AML-193 (cell line): ENCODE measurements at regions not wholly inside any gene's neighbourhood (a gene's known extent, or its start where the extent isn't known, plus 50 kb on each side); places are given as distances from the start of the nearest gene placed in this dataset.
A peak's percentile ranks its signal among the peaks of the same experiment; 100 is the strongest.

Experiments
- DNase-seq, 2 experiments: peaks; one replicate each; lab custom pipeline; 2025; lab: John Stamatoyannopoulos, UW

- DNase-seq = peak; percentile 10 to 14
Observed at GRCh38 chr13:57784633-57785032, 153.1 kb downstream of the PCDH17 start.

GRCh38 chr13:57787058-57787791 is 155.7 kb downstream of the PCDH17 start:
- no peak for DNase-seq

GRCh38 chr13:57799624-57800023 is 168.1 kb downstream of the PCDH17 start:
- DNase-seq = no peak

- DNase-seq = no peak
Observed at GRCh38 chr13:57813651-57814050, 182.1 kb downstream of the PCDH17 start.

GRCh38 chr13:57815600-57815999 is 184.1 kb downstream of the PCDH17 start:
- no peak for DNase-seq

- no peak for DNase-seq
Observed at GRCh38 chr13:57820924-57821323, 189.4 kb downstream of the PCDH17 start.

GRCh38 chr13:57823704-57824103 is 192.2 kb downstream of the PCDH17 start:
- DNase-seq = no peak

- no peak for DNase-seq
Observed at GRCh38 chr13:57824121-57824520, 192.6 kb downstream of the PCDH17 start.

- DNase-seq = no peak
Observed at GRCh38 chr13:57825066-57825465, 193.5 kb downstream of the PCDH17 start.

- no peak for DNase-seq
Observed at GRCh38 chr13:57829496-57829895, 198.0 kb downstream of the PCDH17 start.

GRCh38 chr13:57832187-57832586 is 200.6 kb downstream of the PCDH17 start:
- no peak for DNase-seq

- no peak for DNase-seq
Observed at GRCh38 chr13:57837801-57838200, 206.3 kb downstream of the PCDH17 start.

GRCh38 chr13:57843521-57843920 is 212.0 kb downstream of the PCDH17 start:
- DNase-seq = no peak

- no peak for DNase-seq
Observed at GRCh38 chr13:57846600-57847173, 215.1 kb downstream of the PCDH17 start.

- DNase-seq = no peak
Observed at GRCh38 chr13:57857945-57858344, 226.4 kb downstream of the PCDH17 start.

- peak in 1 of 2 experiments; percentile 10 for DNase-seq
Observed at GRCh38 chr13:57858376-57858775, 226.8 kb downstream of the PCDH17 start.

GRCh38 chr13:57862879-57863278 is 231.3 kb downstream of the PCDH17 start:
- no peak for DNase-seq

- DNase-seq = peak; percentile 77 to 84
Observed at GRCh38 chr13:57865600-57866294, 234.2 kb downstream of the PCDH17 start.

- no peak for DNase-seq
Observed at GRCh38 chr13:57874530-57874929, 243.0 kb downstream of the PCDH17 start.

- no peak for DNase-seq
Observed at GRCh38 chr13:57877601-57878000, 246.1 kb downstream of the PCDH17 start.

- no peak for DNase-seq
Observed at GRCh38 chr13:57878291-57878690, 246.7 kb downstream of the PCDH17 start.

GRCh38 chr13:57897225-57897624 is 265.7 kb downstream of the PCDH17 start:
- DNase-seq = no peak

GRCh38 chr13:57899096-57899495 is 267.6 kb downstream of the PCDH17 start:
- peak in 1 of 2 experiments; percentile 15 for DNase-seq
